Suprapubic skin (tissue), 4 donors: ENCODE measurements at regions not wholly inside any gene's neighbourhood (a gene's known extent, or its start where the extent isn't known, plus 50 kb on each side); places are given as distances from the start of the nearest gene placed in this dataset.

Source experiments
- DNase-seq, 2 donors: peaks; one replicate each; pipeline ENCODE4 v3.0.0-alpha.2; 2019; ENCODE audit warnings: low spot score in 2 of 2
- H3K27ac ChIP-seq: fragments of 200-600 bp; sonication (generic); one replicate; pipeline ENCODE4 v1.5.1; 2019
- H3K27me3 ChIP-seq: fragments of 200-600 bp; sonication (generic); one replicate; pipeline ENCODE4 v1.5.1; 2019
- H3K36me3 ChIP-seq: fragments of 200-600 bp; sonication (generic); one replicate; pipeline ENCODE4 v1.5.1; 2019
- H3K4me1 ChIP-seq: fragments of 200-600 bp; sonication (generic); one replicate; pipeline ENCODE4 v1.5.1; 2019
- H3K4me3 ChIP-seq: fragments of 200-600 bp; sonication (generic); one replicate; pipeline ENCODE4 v1.5.1; 2019; ENCODE audit warnings: mild to moderate bottlenecking
- H3K9me3 ChIP-seq: fragments of 200-600 bp; sonication (generic); one replicate; pipeline ENCODE4 v1.5.1; 2019
- CTCF ChIP-seq, 2 donors: fragments of 200-600 bp in 1 of 2; fragments of 450-650 bp in 1 of 2; sonication (generic) in 1 of 2; IDR thresholded peaks; one replicate each; pipeline ENCODE4 v1.5.1; 2016 to 2019; ENCODE audit warnings: antibody characterized with exemption in 2 of 2, mild to moderate bottlenecking in 1 of 2, moderate library complexity in 1 of 2
- EP300 ChIP-seq: sonication (generic); formaldehyde crosslinking; IDR thresholded peaks from one replicate; pipeline ENCODE4 v1.6.1; 2017; ENCODE audit warnings: antibody characterized with exemption
- POLR2A ChIP-seq, 2 donors: fragments of 450-650 bp; IDR thresholded peaks; one replicate each; pipeline ENCODE4 v1.6.1; 2017; ENCODE audit warnings: antibody characterized with exemption in 2 of 2, mild to moderate bottlenecking in 2 of 2, moderate library complexity in 2 of 2
- POLR2AphosphoS5 ChIP-seq, 3 donors: sonication (generic); formaldehyde crosslinking; IDR thresholded peaks; one replicate each; pipeline ENCODE4 v1.6.1; 2017; ENCODE audit warnings: antibody characterized with exemption in 3 of 3
- WGBS: methylation state at CpG from one replicate; pipeline ENCODE4 v1.1.5; 2018; 5-methylcytosine and 5-hydroxymethylcytosine counted together

GRCh38 chr3:74304424-74304823 lies 310.0 kb downstream of the CNTN3 start:
- WGBS = 81% methylated on average over 1 of the region's 1 CpG
- Histone ChIP-seq H3K4me1 (no peaks in the 10 kb centered on the region), H3K36me3 (no peaks in the 10 kb centered on the region), H3K27me3 (no peaks in the 10 kb centered on the region), H3K27ac (no peak overlapping the region), H3K4me3 (no peak overlapping the region), H3K9me3 (no peaks in the 10 kb centered on the region)
- no peak for TF ChIP-seq EP300
- no peak for TF ChIP-seq CTCF (IDR thresholded peaks at IDR 0.05)
- no peak for TF ChIP-seq POLR2A (IDR thresholded peaks at IDR 0.05)
- no peak for TF ChIP-seq POLR2AphosphoS5 (IDR thresholded peaks at IDR 0.05)
- no peak for DNase-seq

GRCh38 chr3:74303711-74304110 lies 310.7 kb downstream of the CNTN3 start:
- DNase-seq = no peak
- no peak overlapping the region for H3K4me3 ChIP-seq
- 53% methylated on average over 2 of the region's 2 CpGs for WGBS
- no peaks in the 10 kb centered on the region for H3K36me3 ChIP-seq
- no peaks in the 10 kb centered on the region for H3K9me3 ChIP-seq
- no peak overlapping the region for H3K27ac ChIP-seq
- H3K27me3 ChIP-seq = no peaks in the 10 kb centered on the region
- H3K4me1 ChIP-seq = no peaks in the 10 kb centered on the region
- TF ChIP-seq CTCF (IDR thresholded peaks at IDR 0.05) (no peak), POLR2AphosphoS5 (IDR thresholded peaks at IDR 0.05) (no peak), EP300 (no peak)

GRCh38 chr3:74302969-74303368 lies 311.5 kb downstream of the CNTN3 start:
- 67% methylated on average over 1 of the region's 1 CpG for WGBS
- Histone ChIP-seq H3K4me3 (no peak overlapping the region), H3K27ac (no peak overlapping the region), H3K4me1 (no peaks in the 10 kb centered on the region), H3K9me3 (no peaks in the 10 kb centered on the region), H3K27me3 (no peaks in the 10 kb centered on the region), H3K36me3 (no peaks in the 10 kb centered on the region)
- no peak for DNase-seq
- no peak for TF ChIP-seq CTCF (IDR thresholded peaks at IDR 0.05)
- TF ChIP-seq POLR2AphosphoS5 (IDR thresholded peaks at IDR 0.05) = no peak
- no peak for TF ChIP-seq POLR2A (IDR thresholded peaks at IDR 0.05)

GRCh38 chr3:74302281-74302680 lies 312.2 kb downstream of the CNTN3 start:
- no peaks in the 10 kb centered on the region for H3K36me3 ChIP-seq
- TF ChIP-seq CTCF (IDR thresholded peaks at IDR 0.05) (no peak), POLR2AphosphoS5 (IDR thresholded peaks at IDR 0.05) (no peak), EP300 (no peak), POLR2A (IDR thresholded peaks at IDR 0.05) (no peak)
- H3K27me3 ChIP-seq = no peaks in the 10 kb centered on the region
- WGBS = 62% methylated on average over 1 of the region's 1 CpG
- H3K27ac ChIP-seq = no peak overlapping the region
- H3K9me3 ChIP-seq = no peaks in the 10 kb centered on the region
- H3K4me3 ChIP-seq = no peak overlapping the region
- DNase-seq = no peak
- H3K4me1 ChIP-seq = no peaks in the 10 kb centered on the region

DNA sequence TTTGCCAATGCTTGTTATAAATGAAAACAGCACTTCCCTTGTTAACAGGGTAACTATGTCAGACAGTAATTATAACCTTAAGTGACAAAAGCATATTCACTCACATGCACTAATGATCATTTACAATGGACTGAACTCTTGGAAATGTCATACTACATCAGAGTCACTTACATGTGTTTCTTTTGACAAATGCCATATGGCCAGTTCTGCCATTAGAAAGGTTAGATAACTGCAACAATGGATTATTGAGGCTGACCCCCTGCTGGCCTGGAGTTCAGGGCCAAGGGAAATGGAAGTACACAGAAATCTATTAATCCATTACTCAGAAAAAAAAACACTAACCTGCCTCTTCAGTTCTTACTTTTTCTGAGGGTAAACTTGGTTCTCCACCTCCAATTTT lies 313.4 kb downstream of the CNTN3 start:
- Histone ChIP-seq H3K27ac (no peak overlapping the region), H3K36me3 (no peaks in the 10 kb centered on the region), H3K4me1 (no peaks in the 10 kb centered on the region), H3K27me3 (no peaks in the 10 kb centered on the region), H3K4me3 (no peak overlapping the region), H3K9me3 (no peaks in the 10 kb centered on the region)
- no peak for DNase-seq
- TF ChIP-seq POLR2AphosphoS5 (IDR thresholded peaks at IDR 0.05) = no peak
- no peak for TF ChIP-seq EP300
- TF ChIP-seq POLR2A (IDR thresholded peaks at IDR 0.05) = no peak
- no peak for TF ChIP-seq CTCF (IDR thresholded peaks at IDR 0.05)
